Keratinocyte (primary cell): ENCODE measurements at regions not wholly inside any gene's neighbourhood (a gene's known extent, or its start where the extent isn't known, plus 50 kb on each side); places are given as distances from the start of the nearest gene placed in this dataset.

ENCODE experiments used
- EZH2 ChIP-seq: IDR thresholded peaks from one replicate; pipeline ENCODE4 v1.6.1; 2012; ENCODE audit warnings: inconsistent platforms, mild to moderate bottlenecking, low read length, moderate library complexity
- TF ChIP-seq, protein P1 (sequence below), 3 experiments: IDR thresholded peaks in 1 of 3; conservative IDR thresholded peaks in 1 of 3; optimal IDR thresholded peaks in 1 of 3; 2 replicates in 2 of 3; 3 replicates in 1 of 3; pipeline versions ENCODE3 to v1.5.1; 2011; ENCODE audit warnings: low read length in 3 of 3, mild to moderate bottlenecking in 3 of 3, moderate library complexity in 2 of 3, control low read depth in 1 of 3, inconsistent platforms in 1 of 3; ENCODE audit not compliant: insufficient read depth in 2 of 3; ENCODE audit errors: extremely low read depth in 1 of 3

DNA sequence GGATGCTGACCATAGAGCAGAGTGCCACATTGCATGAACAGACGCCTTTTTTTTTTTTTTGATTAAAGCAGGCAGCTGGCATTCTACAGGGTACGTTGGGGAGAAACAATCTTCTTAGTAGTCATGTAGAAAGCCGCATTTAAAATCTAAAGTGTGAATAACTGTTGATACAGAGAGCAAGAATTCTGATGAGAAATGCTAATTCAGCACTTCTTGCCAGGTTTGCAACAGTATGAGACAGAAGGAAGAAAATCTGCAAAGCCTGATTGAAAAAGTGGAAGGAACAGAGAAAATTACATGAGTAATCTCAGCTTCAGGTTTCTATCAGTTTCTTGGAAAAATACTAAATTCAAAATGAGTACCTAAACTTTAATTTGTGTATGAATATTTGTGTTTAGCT, 232.7 kb upstream of the CHRM2 start:
- TF ChIP-seq, protein P1, sequence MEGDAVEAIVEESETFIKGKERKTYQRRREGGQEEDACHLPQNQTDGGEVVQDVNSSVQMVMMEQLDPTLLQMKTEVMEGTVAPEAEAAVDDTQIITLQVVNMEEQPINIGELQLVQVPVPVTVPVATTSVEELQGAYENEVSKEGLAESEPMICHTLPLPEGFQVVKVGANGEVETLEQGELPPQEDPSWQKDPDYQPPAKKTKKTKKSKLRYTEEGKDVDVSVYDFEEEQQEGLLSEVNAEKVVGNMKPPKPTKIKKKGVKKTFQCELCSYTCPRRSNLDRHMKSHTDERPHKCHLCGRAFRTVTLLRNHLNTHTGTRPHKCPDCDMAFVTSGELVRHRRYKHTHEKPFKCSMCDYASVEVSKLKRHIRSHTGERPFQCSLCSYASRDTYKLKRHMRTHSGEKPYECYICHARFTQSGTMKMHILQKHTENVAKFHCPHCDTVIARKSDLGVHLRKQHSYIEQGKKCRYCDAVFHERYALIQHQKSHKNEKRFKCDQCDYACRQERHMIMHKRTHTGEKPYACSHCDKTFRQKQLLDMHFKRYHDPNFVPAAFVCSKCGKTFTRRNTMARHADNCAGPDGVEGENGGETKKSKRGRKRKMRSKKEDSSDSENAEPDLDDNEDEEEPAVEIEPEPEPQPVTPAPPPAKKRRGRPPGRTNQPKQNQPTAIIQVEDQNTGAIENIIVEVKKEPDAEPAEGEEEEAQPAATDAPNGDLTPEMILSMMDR (optimal IDR thresholded peaks at IDR 0.05 in 1 of 3, IDR thresholded peaks at IDR 0.05 in 1 of 3, conservative IDR thresholded peaks at IDR 0.05 in 1 of 3; ENCODE audit: extremely low read depth in 1 of 3, insufficient read depth in 2 of 3, low read length in 3 of 3): no peak
- no peak for TF ChIP-seq EZH2
